A673 (cell line): ENCODE measurements at regions not wholly inside any gene's neighbourhood (a gene's known extent, or its start where the extent isn't known, plus 50 kb on each side); places are given as distances from the start of the nearest gene placed in this dataset.

Experiments used
- BruUV-seq: library from RNA; stranded (reverse); fragments of 400-500 nt; replicated peaks from 2 replicates; lab custom pipeline; 2021; lab: Mats Ljungman, UMichigan
- CTCF ChIA-PET: fragments of 300-600 bp; sonication (Branson Sonifier 250); formaldehyde crosslinking; loops from one replicate; lab custom pipeline; 2022; ENCODE audit warnings: antibody characterized with exemption; lab: Charles Lee
- POLR2A ChIA-PET: fragments of 300-600 bp; sonication (Branson Sonifier 250); formaldehyde crosslinking; loops from one replicate; lab custom pipeline; 2022; ENCODE audit warnings: antibody characterized with exemption; ENCODE audit not compliant: low non-redundant PET; lab: Charles Lee
- DNase-seq: peaks from one replicate; pipeline ENCODE4 v3.0.0-alpha.2; 2015; ENCODE audit warnings: low spot score
- H3K27ac ChIP-seq: fragments of 200-600 bp; sonication (generic); 2 replicates; pipeline ENCODE4 v1.5.1; 2016; ENCODE audit warnings: mixed run types, low read depth, mild to moderate bottlenecking, mixed read lengths, antibody characterized with exemption, low read length; ENCODE audit not compliant: poor library complexity, severe bottlenecking
- H3K27me3 ChIP-seq: fragments of 200-600 bp; sonication (generic); replicated peaks from 2 replicates; pipeline ENCODE4 v1.6.1; 2017; ENCODE audit warnings: mixed run types, low read depth, mild to moderate bottlenecking, mixed read lengths, antibody characterized with exemption, low read length; ENCODE audit not compliant: insufficient read depth, poor library complexity
- H3K36me3 ChIP-seq: fragments of 200-600 bp; sonication (generic); 2 replicates; pipeline ENCODE4 v1.6.1; 2016; ENCODE audit warnings: mixed run types, mild to moderate bottlenecking, mixed read lengths, antibody characterized with exemption, low read length; ENCODE audit not compliant: insufficient read depth, poor library complexity, severe bottlenecking
- H3K4me1 ChIP-seq: fragments of 200-600 bp; sonication (generic); 2 replicates; pipeline ENCODE4 v1.6.1; 2017; ENCODE audit warnings: mixed run types, mild to moderate bottlenecking, mixed read lengths, antibody characterized with exemption, low read length; ENCODE audit not compliant: insufficient read depth, poor library complexity, severe bottlenecking
- H3K4me3 ChIP-seq: fragments of 200-600 bp; sonication (generic); 2 replicates; pipeline ENCODE4 v1.5.1; 2016; ENCODE audit warnings: low read depth, mixed run types, mild to moderate bottlenecking, mixed read lengths, low read length; ENCODE audit not compliant: poor library complexity, severe bottlenecking
- H3K9me3 ChIP-seq: fragments of 200-600 bp; sonication (generic); 2 replicates; pipeline ENCODE4 v1.6.1; 2016; ENCODE audit warnings: mixed run types, low read depth, mild to moderate bottlenecking, mixed read lengths, antibody characterized with exemption, low read length; ENCODE audit not compliant: poor library complexity, severe bottlenecking
- EZH2 ChIP-seq: fragments of 200-600 bp; sonication (generic); IDR thresholded peaks from 2 replicates; pipeline ENCODE4 v1.6.1; 2017; ENCODE audit warnings: borderline replicate concordance, low read depth, mild to moderate bottlenecking, mixed read lengths, antibody characterized with exemption, low read length; ENCODE audit not compliant: poor library complexity, severe bottlenecking
- intact Hi-C: fragments of 100-400 bp; cut with micrococcal nuclease; formaldehyde crosslinking; loops from one replicate; pipeline ENCODE4 v1.10.0; 2022; ENCODE audit not compliant: unreplicated experiment
- TF ChIP-seq, protein P1 (sequence below): fragments of 300-800, 200-600 bp; sonication (generic); conservative IDR thresholded peaks from 2 replicates; pipeline ENCODE4 v1.5.1; 2017; ENCODE audit warnings: low read depth, mild to moderate bottlenecking, antibody characterized with exemption, low read length, moderate library complexity, mixed read lengths

DNA sequence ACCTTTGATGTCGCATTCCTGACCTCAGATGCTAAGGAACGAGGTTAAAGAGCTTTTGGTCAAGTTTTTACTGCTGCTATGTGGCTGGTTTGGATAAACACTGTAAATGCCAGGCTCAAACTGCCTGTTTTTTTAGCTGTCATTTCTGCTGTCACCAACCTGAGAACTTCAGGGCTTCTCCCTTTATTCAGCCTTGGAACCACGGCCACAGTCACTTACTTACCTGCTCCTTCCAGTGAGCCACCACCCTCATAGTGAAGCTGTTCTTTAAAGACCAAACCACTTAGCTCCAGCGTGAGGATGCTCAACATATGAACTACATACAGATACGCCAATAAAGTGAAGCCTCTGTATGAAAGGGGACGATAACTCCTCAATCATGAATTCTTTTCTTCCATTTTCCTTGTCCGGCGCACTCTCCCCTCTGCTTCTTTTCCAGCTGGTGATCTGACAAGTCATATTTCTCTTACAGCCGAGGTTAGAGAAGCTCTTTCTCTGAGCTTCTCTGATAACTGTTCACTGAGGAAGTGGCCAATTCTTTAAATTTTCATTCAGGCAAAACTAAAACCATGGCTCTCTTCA is 152.8 kb upstream of the ANK2 start:
- intact Hi-C loops: no loop called here
- ChIA-PET CTCF (no interaction called here), POLR2A (interaction anchor here (0.6 kb wide), 1 partner anchor 28 kb away, joined by 4 read pairs; no protein-coding TSS in a partner anchor)
- no peak for DNase-seq
- H3K9me3 ChIP-seq: no peaks in the 10 kb centered on the region
- peaks cover 10% of the 10 kb centered on the region for H3K4me1 ChIP-seq
- no TSS peak for BruUV-seq
- no peaks in the 10 kb centered on the region for H3K36me3 ChIP-seq
- no peak overlapping the region for H3K4me3 ChIP-seq
- TF ChIP-seq EZH2: no peak
- TF ChIP-seq, protein P1, sequence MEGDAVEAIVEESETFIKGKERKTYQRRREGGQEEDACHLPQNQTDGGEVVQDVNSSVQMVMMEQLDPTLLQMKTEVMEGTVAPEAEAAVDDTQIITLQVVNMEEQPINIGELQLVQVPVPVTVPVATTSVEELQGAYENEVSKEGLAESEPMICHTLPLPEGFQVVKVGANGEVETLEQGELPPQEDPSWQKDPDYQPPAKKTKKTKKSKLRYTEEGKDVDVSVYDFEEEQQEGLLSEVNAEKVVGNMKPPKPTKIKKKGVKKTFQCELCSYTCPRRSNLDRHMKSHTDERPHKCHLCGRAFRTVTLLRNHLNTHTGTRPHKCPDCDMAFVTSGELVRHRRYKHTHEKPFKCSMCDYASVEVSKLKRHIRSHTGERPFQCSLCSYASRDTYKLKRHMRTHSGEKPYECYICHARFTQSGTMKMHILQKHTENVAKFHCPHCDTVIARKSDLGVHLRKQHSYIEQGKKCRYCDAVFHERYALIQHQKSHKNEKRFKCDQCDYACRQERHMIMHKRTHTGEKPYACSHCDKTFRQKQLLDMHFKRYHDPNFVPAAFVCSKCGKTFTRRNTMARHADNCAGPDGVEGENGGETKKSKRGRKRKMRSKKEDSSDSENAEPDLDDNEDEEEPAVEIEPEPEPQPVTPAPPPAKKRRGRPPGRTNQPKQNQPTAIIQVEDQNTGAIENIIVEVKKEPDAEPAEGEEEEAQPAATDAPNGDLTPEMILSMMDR: no peak
- H3K27me3 ChIP-seq: no peaks in the 10 kb centered on the region
- no peak overlapping the region for H3K27ac ChIP-seq

DNA sequence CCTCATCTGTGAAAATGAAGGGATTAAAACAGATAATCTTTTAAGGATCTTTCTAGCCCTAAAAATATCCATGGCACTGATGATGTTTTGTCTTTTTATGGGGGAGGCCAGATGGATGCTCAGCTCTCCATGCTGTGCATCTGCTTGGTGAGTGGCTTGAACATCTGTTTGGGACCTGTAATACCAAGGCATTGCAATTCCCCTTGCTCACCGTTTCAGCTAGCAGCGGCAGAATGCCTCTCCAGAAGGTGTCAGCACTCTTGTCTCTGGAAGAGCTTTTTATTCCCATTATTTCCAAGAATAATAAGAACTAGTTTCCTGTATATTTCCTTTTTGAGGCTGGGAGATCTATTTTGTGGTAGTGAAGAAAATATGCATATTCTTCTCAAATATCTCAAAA is 151.9 kb upstream of the ANK2 start:
- no peak for TF ChIP-seq EZH2
- TF ChIP-seq, protein P1: 0 out of 2 replicates have a peak, but pooled peaks have one; percentile 10
- intact Hi-C loops: no loop called here
- H3K27me3 ChIP-seq: no peaks in the 10 kb centered on the region
- BruUV-seq: no TSS peak
- DNase-seq: no peak
- H3K27ac ChIP-seq: no peak overlapping the region
- CTCF ChIA-PET: interaction anchor here (0.5 kb wide), 1 partner anchor 13 kb away, joined by 3 read pairs; no protein-coding TSS in a partner anchor
- H3K4me1 ChIP-seq: peaks cover 10% of the 10 kb centered on the region
- no peak overlapping the region for H3K4me3 ChIP-seq
- H3K9me3 ChIP-seq: no peaks in the 10 kb centered on the region
- no peaks in the 10 kb centered on the region for H3K36me3 ChIP-seq
- POLR2A ChIA-PET: interaction anchor here (0.6 kb wide), 1 partner anchor 27 kb away, joined by 4 read pairs; no protein-coding TSS in a partner anchor

DNA sequence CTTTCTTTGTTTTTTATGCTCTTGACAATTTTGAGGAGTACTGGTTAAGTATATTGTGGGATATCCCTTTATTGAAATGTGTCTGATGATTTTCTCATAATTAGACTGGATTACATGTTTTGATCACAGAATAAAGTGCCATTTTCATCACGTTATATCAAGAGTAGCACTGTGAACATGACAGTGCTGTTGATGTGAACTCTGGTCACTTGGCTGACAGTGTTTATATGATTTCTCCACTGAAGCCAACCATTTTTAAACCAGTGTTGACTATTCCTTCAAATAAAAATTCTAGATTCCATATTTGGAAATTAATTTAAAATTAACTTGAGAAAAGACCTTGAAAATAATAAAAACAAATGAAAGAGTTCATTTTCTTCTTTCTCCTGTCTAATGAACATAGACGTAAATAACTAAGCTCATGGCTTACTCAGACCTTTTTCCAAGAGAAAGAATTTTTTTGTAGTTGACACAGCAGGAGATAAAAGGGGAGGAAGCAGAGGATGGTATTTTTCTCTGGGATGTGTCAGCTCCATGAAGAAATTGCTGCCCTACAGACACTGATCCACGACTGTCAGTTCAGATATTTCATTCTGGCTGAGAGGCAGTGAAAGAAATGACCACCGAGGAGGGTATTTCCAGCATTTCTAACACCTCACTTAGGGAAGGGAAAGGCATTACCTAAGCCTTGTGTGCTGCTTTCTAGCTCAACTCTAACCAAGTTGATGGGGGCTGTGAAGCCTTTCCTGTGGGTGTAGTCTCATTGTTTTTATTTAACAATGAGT is 150.9 kb upstream of the ANK2 start:
- ChIA-PET CTCF (interaction anchor here (0.6 kb wide), 1 partner anchor 709 kb away, joined by 3 read pairs; no protein-coding TSS in a partner anchor), POLR2A (no interaction called here)
- Histone ChIP-seq H3K4me1 (peaks cover 10% of the 10 kb centered on the region), H3K27ac (no peak overlapping the region), H3K9me3 (no peaks in the 10 kb centered on the region), H3K27me3 (no peaks in the 10 kb centered on the region), H3K4me3 (no peak overlapping the region), H3K36me3 (no peaks in the 10 kb centered on the region)
- no peak for DNase-seq
- BruUV-seq: no TSS peak
- intact Hi-C loops: no loop called here
- no peak for TF ChIP-seq EZH2
- TF ChIP-seq, protein P1: no peak
